COLO668 (cell line): ENCODE measurements at regions not wholly inside any gene's neighbourhood (a gene's known extent, or its start where the extent isn't known, plus 50 kb on each side); places are given as distances from the start of the nearest gene placed in this dataset.

Experiments
- DNase-seq: peaks from one replicate; lab custom pipeline; 2025; ENCODE audit not compliant: unreplicated experiment; lab: John Stamatoyannopoulos, UW

GRCh38 chrX:126064901-126065541 is 101.1 kb downstream of the DCAF12L2 start:
- DNase-seq: no peak

GRCh38 chrX:126065901-126066660 is 100.0 kb downstream of the DCAF12L2 start:
- no peak for DNase-seq
